ENCODE measurements at regions not wholly inside any gene's neighbourhood (a gene's known extent, or its start where the extent isn't known, plus 50 kb on each side); places are given as distances from the start of the nearest gene placed in this dataset.

DNA sequence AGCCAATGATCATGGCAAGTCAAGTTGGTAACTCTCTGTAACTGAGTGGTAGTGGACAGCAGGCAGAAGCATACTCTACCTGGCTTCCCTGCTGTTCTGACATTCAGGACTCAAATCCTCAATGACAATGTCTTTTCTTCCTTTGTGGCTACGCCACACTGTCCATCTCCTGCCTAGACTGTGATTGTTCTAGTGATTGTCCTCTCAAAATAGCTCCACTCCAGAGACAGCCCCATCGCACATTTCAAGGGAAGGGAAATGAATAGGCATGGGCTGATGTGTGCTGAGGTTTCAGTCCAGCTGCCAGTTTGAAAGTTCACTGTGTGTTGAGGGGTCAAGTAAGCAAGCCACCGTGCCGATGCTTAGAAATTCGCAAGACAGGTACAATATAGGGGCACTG, 227.0 kb upstream of the WWC1 start:
- no peak for TF ChIP-seq CTCF (IDR thresholded peaks at IDR 0.05; ENCODE audit: insufficient read depth, low read depth, low read length, missing control alignments)
- H3K4me3 ChIP-seq (ENCODE audit: low read length), result no peak overlapping the region
- no peak for DNase-seq (ENCODE audit: low read depth)

DNA sequence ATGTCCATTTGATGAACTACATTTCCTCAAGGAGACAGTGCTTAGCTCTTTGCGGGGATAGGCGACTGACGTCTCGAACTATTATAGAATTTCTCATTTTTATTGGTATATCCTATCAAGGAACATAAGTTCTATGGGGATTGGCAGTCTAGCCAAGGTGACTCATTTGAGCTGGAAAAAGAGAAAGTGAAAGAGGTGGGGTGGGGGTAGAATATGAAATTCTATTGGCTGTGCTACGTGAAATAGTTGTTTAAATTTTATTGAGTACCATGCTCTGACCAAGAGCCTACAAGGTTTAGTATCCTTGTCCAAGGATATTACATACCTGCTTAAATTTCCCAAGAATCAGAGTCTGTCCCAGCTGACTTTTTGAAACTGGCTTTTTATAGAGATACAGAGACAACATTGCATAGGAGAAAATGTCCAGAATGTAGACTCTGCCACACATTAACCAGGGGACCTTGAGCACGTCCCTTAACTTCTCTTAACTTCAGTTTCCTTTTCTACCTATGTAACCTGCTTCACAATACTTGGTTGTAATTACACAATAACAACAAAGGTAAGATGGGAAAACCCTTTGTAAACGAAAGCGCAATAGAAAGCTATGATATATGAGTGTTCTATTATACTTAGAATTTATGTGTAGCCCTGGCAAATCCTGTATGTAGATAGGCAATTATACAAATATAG, 226.4 kb upstream of the WWC1 start:
- no peak overlapping the region for H3K4me3 ChIP-seq (ENCODE audit: low read length)
- no peak for TF ChIP-seq CTCF (IDR thresholded peaks at IDR 0.05; ENCODE audit: insufficient read depth, low read depth, low read length, missing control alignments)

GRCh38 chr5:168066536-168067208, 224.8 kb upstream of the WWC1 start:
- TF ChIP-seq CTCF (IDR thresholded peaks at IDR 0.05; ENCODE audit: insufficient read depth, low read depth, low read length, missing control alignments), result no peak
- H3K4me3 ChIP-seq (ENCODE audit: low read length), result no peak overlapping the region
- no peak for DNase-seq (ENCODE audit: low read depth)

More for the DNA sequence above, 226.4 kb upstream of the WWC1 start:
- no peak for DNase-seq (ENCODE audit: low read depth)

GRCh38 chr5:168070761-168071160, 220.7 kb upstream of the WWC1 start:
- DNase-seq (ENCODE audit: low read depth), result no peak
- H3K4me3 ChIP-seq (ENCODE audit: low read length), result no peak overlapping the region
- no peak for TF ChIP-seq CTCF (IDR thresholded peaks at IDR 0.05; ENCODE audit: insufficient read depth, low read depth, low read length, missing control alignments)

- TF ChIP-seq CTCF (IDR thresholded peaks at IDR 0.05; ENCODE audit: insufficient read depth, low read depth, low read length, missing control alignments), result no peak
- no peak overlapping the region for H3K4me3 ChIP-seq (ENCODE audit: low read length)
- DNase-seq (ENCODE audit: low read depth), result no peak
Measured at GRCh38 chr5:168072665-168073064, 218.8 kb upstream of the WWC1 start.

- DNase-seq (ENCODE audit: low read depth), result peak; percentile 60
- no peak for TF ChIP-seq CTCF (IDR thresholded peaks at IDR 0.05; ENCODE audit: insufficient read depth, low read depth, low read length, missing control alignments)
- no peak overlapping the region for H3K4me3 ChIP-seq (ENCODE audit: low read length)
Measured at GRCh38 chr5:168073311-168073710, 218.1 kb upstream of the WWC1 start.
